CD4-positive, alpha-beta T cell (primary cell): ENCODE measurements at regions not wholly inside any gene's neighbourhood (a gene's known extent, or its start where the extent isn't known, plus 50 kb on each side); places are given as distances from the start of the nearest gene placed in this dataset.
"Not testable (repeated sequence)": the region's sequence is repeated elsewhere in the genome, so short reads cannot be mapped to it uniquely, and the experiment has no call there.

ENCODE experiments used
- ATAC-seq: fragments of 200-7000 bp; cut with Tn5 transposase; one replicate; pipeline ENCODE4 v1.10.0; 2022; ENCODE audit warnings: mild to moderate bottlenecking; ENCODE audit not compliant: poor library complexity
- CTCF ChIA-PET: fragments of 350-600 bp; sonication (Branson Sonifier 250); formaldehyde crosslinking; loops from one replicate; lab custom pipeline; 2021; ENCODE audit warnings: antibody characterized with exemption, inconsistent platforms; lab: Charles Lee
- POLR2A ChIA-PET: fragments of 350-600 bp; sonication (Branson Sonifier 250); formaldehyde crosslinking; loops from one replicate; lab custom pipeline; 2021; ENCODE audit warnings: antibody characterized with exemption, inconsistent platforms; lab: Charles Lee
- DNase-seq, 14 experiments: peaks; one replicate each; pipeline ENCODE4 v3.0.0-alpha.2; 2013 to 2020; ENCODE audit warnings: mixed read lengths in 2 of 14
- H3K27ac ChIP-seq, 2 donors: one replicate each; pipeline versions ENCODE4 v1.5.1 to v1.7.0; 2013; ENCODE audit warnings: low read length in 2 of 2, low read depth in 1 of 2, mild to moderate bottlenecking in 1 of 2
- H3K27me3 ChIP-seq, 2 experiments: 1 replicate in 1 of 2; 2 replicates in 1 of 2; pipeline versions ENCODE4 v1.6.1 to v1.7.0; 2013; ENCODE audit warnings: low read length in 2 of 2, control low read depth in 1 of 2, mild to moderate bottlenecking in 1 of 2, moderate library complexity in 1 of 2; ENCODE audit not compliant: insufficient read depth in 2 of 2, control insufficient read depth in 1 of 2
- H3K36me3 ChIP-seq: one replicate; pipeline ENCODE4 v1.6.1; 2013; ENCODE audit warnings: low read length, control low read depth; ENCODE audit not compliant: insufficient read depth
- H3K4me1 ChIP-seq: one replicate; pipeline ENCODE4 v1.6.1; 2013; ENCODE audit warnings: low read length, control low read depth; ENCODE audit not compliant: insufficient read depth
- H3K4me3 ChIP-seq: one replicate; pipeline ENCODE4 v1.5.1; 2013; ENCODE audit warnings: mild to moderate bottlenecking, low read length, moderate library complexity
- H3K9me3 ChIP-seq, 2 experiments: 1 replicate in 1 of 2; 2 replicates in 1 of 2; pipeline versions ENCODE4 v1.6.1 to v1.7.0; 2013; ENCODE audit warnings: low read length in 2 of 2, mild to moderate bottlenecking in 2 of 2, control low read depth in 1 of 2, moderate library complexity in 1 of 2; ENCODE audit not compliant: control insufficient read depth in 1 of 2, insufficient read depth in 1 of 2
- H3K27ac Mint-ChIP-seq: one replicate; pipeline ENCODE4 v1.8.0; 2020; ENCODE audit warnings: mixed read lengths
- H3K27me3 Mint-ChIP-seq: one replicate; pipeline ENCODE4 v1.8.0; 2021; ENCODE audit warnings: mixed read lengths
- H3K36me3 Mint-ChIP-seq: one replicate; pipeline ENCODE4 v1.8.0; 2021; ENCODE audit warnings: low read depth, mixed read lengths
- H3K4me1 Mint-ChIP-seq: one replicate; pipeline ENCODE4 v1.8.0; 2021; ENCODE audit warnings: low read depth, mixed read lengths
- H3K4me3 Mint-ChIP-seq: one replicate; pipeline ENCODE4 v1.8.0; 2020; ENCODE audit warnings: mild to moderate bottlenecking, mixed read lengths
- H3K9me3 Mint-ChIP-seq: one replicate; pipeline ENCODE4 v1.8.0; 2020; ENCODE audit warnings: mixed read lengths
- intact Hi-C, 2 experiments: fragments of 100-400 bp; cut with DNase I in 1 of 2; cut with micrococcal nuclease in 1 of 2; formaldehyde crosslinking; loops; one replicate each; pipeline versions ENCODE4 v1.15.1 to v1.9.0; 2023 to 2025; cut with DNase I, micrococcal nuclease
- TF ChIP-seq, protein P1 (sequence below): fragments of 200-600 bp; IDR thresholded peaks from one replicate; pipeline ENCODE4 v1.8.0; 2022; ENCODE audit warnings: antibody characterized with exemption, mild to moderate bottlenecking

DNA sequence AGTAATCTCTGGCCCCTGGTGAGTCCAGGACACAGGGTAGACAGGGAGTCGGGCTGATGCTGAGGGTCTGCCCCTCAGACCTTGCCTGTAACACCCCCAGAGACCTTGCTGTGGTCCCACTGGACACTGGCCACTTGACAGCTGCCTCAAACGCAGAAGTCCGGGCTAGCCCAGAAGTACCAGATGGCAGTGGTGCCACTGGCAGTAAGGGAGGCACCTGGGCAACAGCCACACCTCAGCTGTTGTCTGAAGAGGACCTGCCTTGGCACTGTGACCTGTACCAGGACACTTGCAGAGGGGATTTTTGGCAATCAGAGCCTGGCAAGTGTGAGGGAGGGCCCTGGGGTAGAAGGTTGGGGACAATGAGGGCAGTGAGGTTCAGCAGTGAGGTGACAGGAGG is 63.3 kb upstream of the UXT start:
- H3K36me3 Mint-ChIP-seq: no peaks in the 10 kb centered on the region
- no peak overlapping the region for H3K27ac Mint-ChIP-seq
- no peak overlapping the region for H3K4me3 Mint-ChIP-seq
- CTCF ChIA-PET: no interaction called here
- Histone ChIP-seq H3K4me3 (no peak overlapping the region), H3K9me3 (no peaks in the 10 kb centered on the region), H3K36me3 (no peaks in the 10 kb centered on the region), H3K27ac (no peak overlapping the region), H3K4me1 (no peaks in the 10 kb centered on the region), H3K27me3 (no peaks in the 10 kb centered on the region)
- no peak for DNase-seq
- no peaks in the 10 kb centered on the region for H3K4me1 Mint-ChIP-seq
- no peaks in the 10 kb centered on the region for H3K27me3 Mint-ChIP-seq
- intact Hi-C loops: no loop called here
- no peak for ATAC-seq
- no peaks in the 10 kb centered on the region for H3K9me3 Mint-ChIP-seq
- POLR2A ChIA-PET: no interaction called here
- TF ChIP-seq, protein P1, sequence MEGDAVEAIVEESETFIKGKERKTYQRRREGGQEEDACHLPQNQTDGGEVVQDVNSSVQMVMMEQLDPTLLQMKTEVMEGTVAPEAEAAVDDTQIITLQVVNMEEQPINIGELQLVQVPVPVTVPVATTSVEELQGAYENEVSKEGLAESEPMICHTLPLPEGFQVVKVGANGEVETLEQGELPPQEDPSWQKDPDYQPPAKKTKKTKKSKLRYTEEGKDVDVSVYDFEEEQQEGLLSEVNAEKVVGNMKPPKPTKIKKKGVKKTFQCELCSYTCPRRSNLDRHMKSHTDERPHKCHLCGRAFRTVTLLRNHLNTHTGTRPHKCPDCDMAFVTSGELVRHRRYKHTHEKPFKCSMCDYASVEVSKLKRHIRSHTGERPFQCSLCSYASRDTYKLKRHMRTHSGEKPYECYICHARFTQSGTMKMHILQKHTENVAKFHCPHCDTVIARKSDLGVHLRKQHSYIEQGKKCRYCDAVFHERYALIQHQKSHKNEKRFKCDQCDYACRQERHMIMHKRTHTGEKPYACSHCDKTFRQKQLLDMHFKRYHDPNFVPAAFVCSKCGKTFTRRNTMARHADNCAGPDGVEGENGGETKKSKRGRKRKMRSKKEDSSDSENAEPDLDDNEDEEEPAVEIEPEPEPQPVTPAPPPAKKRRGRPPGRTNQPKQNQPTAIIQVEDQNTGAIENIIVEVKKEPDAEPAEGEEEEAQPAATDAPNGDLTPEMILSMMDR: no peak

DNA sequence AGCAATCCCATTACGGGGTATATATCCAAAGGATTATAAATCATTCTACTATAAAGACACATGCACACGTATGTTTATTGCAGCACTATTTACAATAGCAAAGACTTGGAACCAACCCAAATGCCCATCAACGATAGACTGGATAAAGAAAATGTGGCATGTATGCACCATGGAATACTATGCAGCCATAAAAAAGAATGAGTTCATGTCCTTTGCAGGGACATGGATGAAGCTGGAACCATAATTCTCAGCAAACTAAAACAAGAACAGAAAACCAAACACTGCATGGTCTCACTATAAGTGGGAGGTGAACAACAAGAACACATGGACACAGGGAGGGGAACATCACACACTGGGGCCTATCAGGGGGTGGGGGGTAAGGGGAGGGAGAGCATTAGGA is 56.1 kb upstream of the UXT start:
- DNase-seq, H3K27ac ChIP-seq, H3K9me3 Mint-ChIP-seq, CTCF ChIA-PET, H3K9me3 ChIP-seq, H3K27me3 ChIP-seq, H3K27ac Mint-ChIP-seq, ATAC-seq, H3K4me1 ChIP-seq, intact Hi-C loops, POLR2A ChIA-PET, H3K36me3 Mint-ChIP-seq, H3K4me3 ChIP-seq, H3K4me3 Mint-ChIP-seq, H3K27me3 Mint-ChIP-seq, H3K36me3 ChIP-seq, H3K4me1 Mint-ChIP-seq: not testable (repeated sequence)

DNA sequence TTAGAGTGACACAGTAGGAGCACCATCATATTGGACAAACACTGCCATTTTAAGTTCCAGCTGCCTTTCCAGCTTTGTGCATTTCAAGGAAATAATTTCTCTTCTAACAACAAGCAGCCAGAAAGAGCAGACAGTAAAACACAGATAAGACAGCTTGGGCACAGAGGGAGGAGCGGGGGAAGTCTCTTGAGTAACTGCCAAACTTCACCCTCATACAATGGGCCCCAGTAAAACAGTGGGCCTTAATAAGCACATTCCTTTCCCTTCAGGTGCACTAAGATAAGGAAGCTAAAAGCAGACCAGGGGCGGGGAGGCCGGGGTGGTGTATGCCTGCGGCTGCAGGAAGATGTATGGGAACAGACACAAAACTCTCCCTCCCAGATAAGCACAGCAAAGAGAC is 53.7 kb upstream of the UXT start:
- POLR2A ChIA-PET, H3K9me3 Mint-ChIP-seq, H3K36me3 Mint-ChIP-seq, H3K36me3 ChIP-seq, H3K27me3 Mint-ChIP-seq, H3K27me3 ChIP-seq, CTCF ChIA-PET, intact Hi-C loops, H3K4me1 Mint-ChIP-seq, H3K4me3 Mint-ChIP-seq, DNase-seq, H3K27ac ChIP-seq, ATAC-seq, H3K4me3 ChIP-seq, H3K4me1 ChIP-seq, H3K9me3 ChIP-seq, H3K27ac Mint-ChIP-seq: not testable (repeated sequence)

DNA sequence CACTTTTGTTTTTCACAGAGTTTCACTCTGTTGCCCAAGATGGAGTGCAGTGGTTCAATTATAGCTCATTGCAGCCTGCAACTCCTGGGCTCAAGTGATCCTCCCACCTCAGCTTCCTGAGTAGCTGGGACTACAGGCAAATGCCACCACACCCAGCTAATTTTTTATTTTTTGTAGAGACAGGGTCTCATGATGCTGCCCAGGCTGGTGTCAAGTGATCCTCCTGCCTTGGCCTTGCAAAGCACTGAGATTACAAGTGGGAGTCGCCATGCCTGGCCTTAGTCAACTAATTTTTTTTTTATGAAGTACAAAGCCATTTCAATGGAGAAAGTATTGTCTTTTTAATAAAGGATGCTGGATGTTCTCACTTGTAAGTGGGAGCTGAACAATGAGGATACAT is 51.3 kb upstream of the UXT start:
- CTCF ChIA-PET: no interaction called here

More for the DNA sequence above, 51.3 kb upstream of the UXT start:
- Histone ChIP-seq H3K27me3 (no peaks in the 10 kb centered on the region), H3K27ac (no peak overlapping the region), H3K4me1 (no peaks in the 10 kb centered on the region), H3K36me3 (no peaks in the 10 kb centered on the region), H3K9me3 (no peaks in the 10 kb centered on the region), H3K4me3 (no peak overlapping the region)
- DNase-seq (no peak), ATAC-seq (no peak)
- H3K27ac Mint-ChIP-seq: no peak overlapping the region
- no peaks in the 10 kb centered on the region for H3K4me1 Mint-ChIP-seq
- no peak overlapping the region for H3K4me3 Mint-ChIP-seq
- H3K9me3 Mint-ChIP-seq: no peaks in the 10 kb centered on the region
- intact Hi-C loops: no loop called here
- TF ChIP-seq, protein P1: no peak
- H3K27me3 Mint-ChIP-seq: peaks cover 4% of the 10 kb centered on the region
- POLR2A ChIA-PET: interaction anchor here (0.6 kb wide), 1 partner anchor 286 kb away, joined by 5 read pairs; no protein-coding TSS in a partner anchor
- H3K36me3 Mint-ChIP-seq: no peaks in the 10 kb centered on the region
